Gastrocnemius medialis (tissue), 4 donors: ENCODE measurements at regions not wholly inside any gene's neighbourhood (a gene's known extent, or its start where the extent isn't known, plus 50 kb on each side); places are given as distances from the start of the nearest gene placed in this dataset.

ENCODE experiments used
- ATAC-seq, 2 donors: fragments of 150-250 bp; one replicate each; pipeline ENCODE4 v1.9.1; 2016
- DNase-seq, 2 donors: peaks; one replicate each; pipeline ENCODE4 v3.0.0-alpha.2; 2019
- H3K27ac ChIP-seq, 4 donors: fragments of 200-600 bp; sonication (generic); 1 replicate in 1 of 4; 2 replicates in 3 of 4; pipeline ENCODE4 v1.5.1; 2016 to 2018; ENCODE audit warnings: mild to moderate bottlenecking in 2 of 4, moderate library complexity in 1 of 4
- H3K27me3 ChIP-seq, 3 donors: fragments of 200-600 bp; sonication (generic) in 2 of 3; 1 replicate in 1 of 3; 2 replicates in 2 of 3; pipeline versions ENCODE4 v1.5.1 to v1.6.0; 2016 to 2019; ENCODE audit warnings: mild to moderate bottlenecking in 1 of 3, moderate library complexity in 1 of 3
- H3K36me3 ChIP-seq, 2 donors: fragments of 200-600 bp; sonication (generic) in 1 of 2; one replicate each; pipeline ENCODE4 v1.5.1; 2017 to 2018
- H3K4me1 ChIP-seq, 2 donors: fragments of 200-600 bp; sonication (generic) in 1 of 2; one replicate each; pipeline ENCODE4 v1.5.1; 2016 to 2017; ENCODE audit warnings: mild to moderate bottlenecking in 2 of 2
- H3K4me3 ChIP-seq, 4 donors: fragments of 200-600 bp; sonication (generic) in 3 of 4; 1 replicate in 1 of 4; 2 replicates in 3 of 4; pipeline ENCODE4 v1.5.1; 2016 to 2019; ENCODE audit warnings: mild to moderate bottlenecking in 2 of 4
- H3K9me3 ChIP-seq, 3 donors: fragments of 200-600 bp; sonication (generic) in 2 of 3; 1 replicate in 1 of 3; 2 replicates in 2 of 3; pipeline ENCODE4 v1.5.1; 2016 to 2019
- POLR2A ChIP-seq, 2 donors: fragments of 450-650 bp; IDR thresholded peaks; one replicate each; pipeline ENCODE4 v1.6.1; 2017; ENCODE audit warnings: antibody characterized with exemption in 2 of 2, mild to moderate bottlenecking in 2 of 2, moderate library complexity in 2 of 2
- in situ Hi-C, 4 donors: fragments of 200-750 bp; cut with MboI; loops; one replicate each; pipeline versions ENCODE4 v1.15.0 to v1.8.0; 2017; ENCODE audit warnings: low sequenced_read_pairs in 4 of 4
- intact Hi-C: fragments of 100-400 bp; cut with DNase I; formaldehyde crosslinking; loops from one replicate; pipeline ENCODE4 v1.15.1; 2023; ENCODE audit warnings: low total_unique reads
- TF ChIP-seq, protein P1 (sequence below), 5 experiments: fragments of 450-650 bp in 3 of 5; fragments of 200-600 bp in 2 of 5; sonication (generic) in 2 of 5; IDR thresholded peaks in 4 of 5; conservative IDR thresholded peaks in 1 of 5; 1 replicate in 4 of 5; 2 replicates in 1 of 5; pipeline ENCODE4 v1.5.1; 2016 to 2019; ENCODE audit warnings: antibody characterized with exemption in 5 of 5, mild to moderate bottlenecking in 3 of 5, moderate library complexity in 3 of 5

DNA sequence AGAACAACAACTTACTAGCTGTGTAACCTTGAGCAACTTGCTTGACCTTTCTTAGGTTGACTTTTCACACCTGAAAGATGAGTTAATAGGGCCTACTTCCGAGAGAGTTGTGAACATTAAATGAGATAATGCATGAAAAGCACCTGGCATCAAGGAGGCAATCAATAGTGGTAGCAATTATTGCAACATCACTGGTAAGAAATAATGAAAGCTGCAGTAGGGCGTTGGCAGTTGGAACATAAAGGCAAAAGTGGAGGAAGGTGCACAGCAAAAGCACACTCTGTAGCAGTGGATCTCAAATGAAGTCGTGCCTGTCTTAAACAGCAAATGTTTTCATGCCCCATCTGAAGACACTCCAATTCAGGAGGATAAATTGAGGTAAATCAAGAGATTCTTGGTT, 178.9 kb upstream of the VRK2 start:
- no peaks in the 10 kb centered on the region for H3K4me1 ChIP-seq
- no peak overlapping the region for H3K4me3 ChIP-seq
- H3K9me3 ChIP-seq: no peaks in the 10 kb centered on the region
- no peak for TF ChIP-seq POLR2A (IDR thresholded peaks at IDR 0.05)
- TF ChIP-seq, protein P1, sequence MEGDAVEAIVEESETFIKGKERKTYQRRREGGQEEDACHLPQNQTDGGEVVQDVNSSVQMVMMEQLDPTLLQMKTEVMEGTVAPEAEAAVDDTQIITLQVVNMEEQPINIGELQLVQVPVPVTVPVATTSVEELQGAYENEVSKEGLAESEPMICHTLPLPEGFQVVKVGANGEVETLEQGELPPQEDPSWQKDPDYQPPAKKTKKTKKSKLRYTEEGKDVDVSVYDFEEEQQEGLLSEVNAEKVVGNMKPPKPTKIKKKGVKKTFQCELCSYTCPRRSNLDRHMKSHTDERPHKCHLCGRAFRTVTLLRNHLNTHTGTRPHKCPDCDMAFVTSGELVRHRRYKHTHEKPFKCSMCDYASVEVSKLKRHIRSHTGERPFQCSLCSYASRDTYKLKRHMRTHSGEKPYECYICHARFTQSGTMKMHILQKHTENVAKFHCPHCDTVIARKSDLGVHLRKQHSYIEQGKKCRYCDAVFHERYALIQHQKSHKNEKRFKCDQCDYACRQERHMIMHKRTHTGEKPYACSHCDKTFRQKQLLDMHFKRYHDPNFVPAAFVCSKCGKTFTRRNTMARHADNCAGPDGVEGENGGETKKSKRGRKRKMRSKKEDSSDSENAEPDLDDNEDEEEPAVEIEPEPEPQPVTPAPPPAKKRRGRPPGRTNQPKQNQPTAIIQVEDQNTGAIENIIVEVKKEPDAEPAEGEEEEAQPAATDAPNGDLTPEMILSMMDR (IDR thresholded peaks at IDR 0.05 in 4 of 5, conservative IDR thresholded peaks at IDR 0.05 in 1 of 5): no peak
- H3K36me3 ChIP-seq: no peaks in the 10 kb centered on the region
- DNase-seq (no peak), ATAC-seq (no peak)
- in situ Hi-C loops (no loop called here), intact Hi-C loops (no loop called here)
- H3K27ac ChIP-seq: no peak overlapping the region
- H3K27me3 ChIP-seq: no peaks in the 10 kb centered on the region

DNA sequence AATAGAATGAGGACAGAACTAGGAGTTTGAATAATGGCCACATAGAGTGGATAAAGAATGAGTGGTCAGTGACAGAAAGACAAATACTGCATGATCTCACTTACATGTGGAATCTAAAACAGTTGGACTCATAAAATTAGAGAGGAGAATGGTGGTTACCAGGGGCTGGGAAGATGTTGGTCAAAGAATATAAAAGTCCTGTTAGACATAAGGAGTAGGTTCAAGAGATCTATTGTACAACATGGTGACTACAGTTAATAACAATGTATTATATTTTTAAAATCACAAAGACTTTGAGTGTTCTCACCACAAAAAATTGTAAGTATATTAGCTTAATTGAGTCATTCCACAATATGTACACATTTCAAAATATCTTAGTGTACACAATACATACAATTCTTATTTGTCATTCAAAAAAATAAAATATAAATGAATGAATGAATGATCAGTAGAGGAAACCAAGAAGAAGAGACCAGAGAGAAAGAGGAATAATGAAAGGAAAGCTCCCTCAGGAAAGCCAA, 177.9 kb upstream of the VRK2 start:
- H3K27ac ChIP-seq: no peak overlapping the region
- no peak for ATAC-seq
- H3K36me3 ChIP-seq: no peaks in the 10 kb centered on the region
- no peaks in the 10 kb centered on the region for H3K4me1 ChIP-seq
- intact Hi-C loops: no loop called here
- H3K4me3 ChIP-seq: no peak overlapping the region
- in situ Hi-C loops: no loop called here
- no peaks in the 10 kb centered on the region for H3K27me3 ChIP-seq
- H3K9me3 ChIP-seq: no peaks in the 10 kb centered on the region
- no peak for TF ChIP-seq POLR2A (IDR thresholded peaks at IDR 0.05)
- TF ChIP-seq, protein P1 (IDR thresholded peaks at IDR 0.05 in 4 of 5, conservative IDR thresholded peaks at IDR 0.05 in 1 of 5): no peak
- no peak for DNase-seq

DNA sequence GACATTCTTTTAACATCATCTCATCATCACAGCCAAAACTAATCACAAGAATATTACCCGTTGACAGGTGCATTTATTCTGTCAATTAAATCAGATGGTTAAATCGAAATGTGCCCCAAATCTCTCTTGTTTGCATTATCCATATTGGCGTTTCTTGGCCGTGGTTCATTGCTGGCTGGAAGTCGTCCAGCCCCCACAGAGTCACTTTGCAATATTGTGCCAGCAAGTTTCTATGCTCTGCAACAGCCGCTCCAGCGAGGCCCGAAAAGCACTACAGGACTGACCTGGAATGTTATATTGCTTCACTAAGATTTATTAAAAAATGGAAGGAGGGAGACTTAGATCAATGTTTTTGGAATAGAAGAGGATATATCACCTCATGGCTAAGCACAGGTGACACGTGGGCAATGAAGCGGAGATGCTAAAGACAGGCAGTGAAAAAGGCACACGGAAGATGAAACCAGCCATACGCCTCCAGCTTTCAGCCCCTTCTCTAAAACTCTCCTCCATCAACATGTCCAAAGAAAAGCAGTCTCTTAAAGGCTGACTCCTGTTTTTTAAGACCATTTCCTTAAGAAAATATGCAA, 176.8 kb upstream of the VRK2 start:
- no peak for ATAC-seq
- H3K4me3 ChIP-seq: no peak overlapping the region
- H3K27ac ChIP-seq: no peak overlapping the region
- no peaks in the 10 kb centered on the region for H3K9me3 ChIP-seq
- intact Hi-C loops (no loop called here), in situ Hi-C loops (no loop called here)
- no peaks in the 10 kb centered on the region for H3K27me3 ChIP-seq
- no peak for TF ChIP-seq POLR2A (IDR thresholded peaks at IDR 0.05)
- TF ChIP-seq, protein P1 (IDR thresholded peaks at IDR 0.05 in 4 of 5, conservative IDR thresholded peaks at IDR 0.05 in 1 of 5): no peak
- H3K36me3 ChIP-seq: no peaks in the 10 kb centered on the region
- no peak for DNase-seq
- H3K4me1 ChIP-seq: no peaks in the 10 kb centered on the region

DNA sequence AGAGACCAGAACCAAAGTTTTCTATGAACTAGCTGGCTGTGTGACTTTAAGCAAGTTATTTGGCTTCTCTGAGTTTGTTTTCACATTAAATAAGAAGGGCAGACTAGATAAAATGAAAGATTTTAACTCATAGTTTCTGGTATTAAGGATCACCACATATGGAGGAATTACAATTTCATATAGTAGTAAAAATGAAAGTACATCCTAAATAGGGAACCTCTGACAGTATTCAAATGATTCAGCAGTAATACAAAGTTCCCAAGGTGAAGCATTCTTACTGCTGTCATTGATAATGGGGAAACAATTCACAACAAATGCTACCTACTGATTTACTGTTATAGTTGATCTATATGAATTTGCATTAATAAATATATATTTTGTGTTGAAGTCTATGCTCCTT, 170.3 kb upstream of the VRK2 start:
- intact Hi-C loops: no loop called here

More for the DNA sequence above, 170.3 kb upstream of the VRK2 start:
- TF ChIP-seq POLR2A (IDR thresholded peaks at IDR 0.05): no peak
- TF ChIP-seq, protein P1 (IDR thresholded peaks at IDR 0.05 in 4 of 5, conservative IDR thresholded peaks at IDR 0.05 in 1 of 5): no peak
- ATAC-seq (no peak), DNase-seq (no peak)
- H3K9me3 ChIP-seq: no peaks in the 10 kb centered on the region
- no peaks in the 10 kb centered on the region for H3K36me3 ChIP-seq
- no peak overlapping the region for H3K4me3 ChIP-seq
- H3K4me1 ChIP-seq: peaks cover 8 to 9% of the 10 kb centered on the region in 2 donors
- no peak overlapping the region for H3K27ac ChIP-seq
- no peaks in the 10 kb centered on the region for H3K27me3 ChIP-seq
- in situ Hi-C loops: no loop called here
